ENCODE measurements at regions not wholly inside any gene's neighbourhood (a gene's known extent, or its start where the extent isn't known, plus 50 kb on each side); places are given as distances from the start of the nearest gene placed in this dataset.

DNA sequence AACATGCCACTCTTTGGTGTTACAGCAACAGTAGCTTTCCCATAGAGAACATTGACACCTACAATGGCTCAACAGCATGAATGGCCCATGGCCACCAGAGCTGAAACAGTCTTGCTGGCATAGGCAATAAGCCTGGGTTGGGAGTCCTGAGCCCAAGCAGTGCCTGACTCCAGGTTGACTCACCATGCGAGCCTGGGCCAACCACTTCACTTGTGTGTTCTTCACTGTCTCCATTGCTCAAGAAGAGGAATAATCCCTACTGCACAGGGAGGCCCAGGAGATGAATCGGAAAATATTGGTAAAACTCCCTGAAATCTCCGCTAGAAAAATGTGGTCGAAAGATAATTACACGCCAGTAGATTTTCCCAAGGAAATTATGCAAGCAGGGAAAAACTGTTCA lies 89.2 kb upstream of the INHBA start:
- TF ChIP-seq, protein P1, sequence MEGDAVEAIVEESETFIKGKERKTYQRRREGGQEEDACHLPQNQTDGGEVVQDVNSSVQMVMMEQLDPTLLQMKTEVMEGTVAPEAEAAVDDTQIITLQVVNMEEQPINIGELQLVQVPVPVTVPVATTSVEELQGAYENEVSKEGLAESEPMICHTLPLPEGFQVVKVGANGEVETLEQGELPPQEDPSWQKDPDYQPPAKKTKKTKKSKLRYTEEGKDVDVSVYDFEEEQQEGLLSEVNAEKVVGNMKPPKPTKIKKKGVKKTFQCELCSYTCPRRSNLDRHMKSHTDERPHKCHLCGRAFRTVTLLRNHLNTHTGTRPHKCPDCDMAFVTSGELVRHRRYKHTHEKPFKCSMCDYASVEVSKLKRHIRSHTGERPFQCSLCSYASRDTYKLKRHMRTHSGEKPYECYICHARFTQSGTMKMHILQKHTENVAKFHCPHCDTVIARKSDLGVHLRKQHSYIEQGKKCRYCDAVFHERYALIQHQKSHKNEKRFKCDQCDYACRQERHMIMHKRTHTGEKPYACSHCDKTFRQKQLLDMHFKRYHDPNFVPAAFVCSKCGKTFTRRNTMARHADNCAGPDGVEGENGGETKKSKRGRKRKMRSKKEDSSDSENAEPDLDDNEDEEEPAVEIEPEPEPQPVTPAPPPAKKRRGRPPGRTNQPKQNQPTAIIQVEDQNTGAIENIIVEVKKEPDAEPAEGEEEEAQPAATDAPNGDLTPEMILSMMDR (IDR thresholded peaks at IDR 0.05; ENCODE audit: low read length, missing control alignments), result no peak
- DNase-seq (ENCODE audit: low read depth), result no peak

DNA sequence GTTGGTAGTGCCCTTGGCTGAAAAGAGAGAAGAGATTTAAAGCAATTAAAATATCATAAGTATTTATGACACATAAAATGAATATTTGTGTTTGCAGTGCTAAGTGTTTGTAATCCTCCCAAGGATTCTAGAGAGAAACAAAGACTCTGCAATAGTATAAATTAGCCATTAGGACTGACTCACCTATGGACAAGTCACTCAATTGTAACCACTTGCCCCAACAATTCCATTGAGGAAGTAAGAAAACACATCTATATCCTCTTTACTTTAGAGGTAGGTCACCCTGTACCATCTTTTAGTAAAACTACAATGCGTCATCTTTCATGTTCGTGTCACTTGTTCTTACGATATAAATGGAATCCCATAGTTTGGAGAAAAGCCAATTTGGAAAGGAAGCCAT lies 85.7 kb upstream of the INHBA start:
- H3K4me3 ChIP-seq (replicated peaks; ENCODE audit: low read depth, low read length), result no peak overlapping the region
- TF ChIP-seq, protein P1 (IDR thresholded peaks at IDR 0.05; ENCODE audit: low read length, missing control alignments), result no peak
- DNase-seq (ENCODE audit: low read depth), result no peak

More for the DNA sequence above, 89.2 kb upstream of the INHBA start:
- H3K4me3 ChIP-seq (replicated peaks; ENCODE audit: low read depth, low read length), result no peak overlapping the region

DNA sequence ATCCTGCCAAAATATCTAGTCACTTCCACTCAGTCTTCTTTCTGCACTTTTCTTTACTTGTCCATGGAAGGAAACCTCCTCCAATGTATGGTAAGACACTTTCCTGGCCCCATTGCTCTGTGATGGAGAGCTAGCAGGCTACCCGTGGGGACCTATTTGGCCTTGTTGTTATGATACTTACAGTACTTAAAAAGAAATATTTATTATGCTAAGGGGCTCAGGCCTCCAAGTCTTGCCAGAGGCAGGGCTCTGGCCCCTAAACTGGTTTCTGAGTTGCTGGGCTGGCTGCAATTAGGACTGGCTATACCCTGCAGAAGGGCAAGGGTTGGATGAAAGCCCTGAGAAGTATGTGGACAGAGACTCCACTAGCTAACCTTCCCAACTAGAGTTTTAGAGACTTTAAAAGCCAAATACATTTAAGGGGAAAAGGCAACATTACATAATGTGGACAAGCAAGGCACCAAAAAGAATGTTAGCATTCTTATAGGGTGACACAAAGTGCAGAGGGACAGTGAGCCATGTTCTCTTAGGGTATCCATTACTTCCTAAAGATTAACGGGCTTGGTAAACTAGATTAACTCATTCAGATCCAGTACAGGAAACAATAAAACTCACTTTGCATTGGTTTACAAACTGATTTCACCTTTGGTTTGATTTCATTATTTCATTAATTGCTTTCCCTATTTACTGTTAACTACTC lies 84.9 kb upstream of the INHBA start:
- H3K4me3 ChIP-seq (replicated peaks; ENCODE audit: low read depth, low read length), result no peak overlapping the region
- TF ChIP-seq, protein P1 (IDR thresholded peaks at IDR 0.05; ENCODE audit: low read length, missing control alignments), result no peak
- DNase-seq (ENCODE audit: low read depth), result no peak

DNA sequence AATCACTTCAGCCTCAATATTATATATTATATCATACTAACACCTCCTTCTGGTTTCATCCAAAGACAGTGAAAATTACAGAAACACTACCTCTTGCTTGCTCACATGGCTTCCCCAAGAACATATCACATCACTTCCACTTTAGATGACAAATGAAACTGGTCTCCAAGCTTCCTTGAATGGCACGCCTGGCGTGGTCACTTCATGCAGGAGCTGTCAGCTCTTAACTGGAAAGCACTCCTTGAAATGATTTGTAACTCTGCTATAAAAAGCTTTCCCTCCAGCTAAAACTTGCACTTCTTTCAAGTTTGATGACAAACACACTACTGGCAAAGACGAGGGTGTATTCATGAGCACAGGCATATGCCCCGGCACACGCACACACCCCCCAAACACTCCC lies 84.1 kb upstream of the INHBA start:
- TF ChIP-seq, protein P1 (IDR thresholded peaks at IDR 0.05; ENCODE audit: low read length, missing control alignments), result no peak
- no peak for DNase-seq (ENCODE audit: low read depth)

DNA sequence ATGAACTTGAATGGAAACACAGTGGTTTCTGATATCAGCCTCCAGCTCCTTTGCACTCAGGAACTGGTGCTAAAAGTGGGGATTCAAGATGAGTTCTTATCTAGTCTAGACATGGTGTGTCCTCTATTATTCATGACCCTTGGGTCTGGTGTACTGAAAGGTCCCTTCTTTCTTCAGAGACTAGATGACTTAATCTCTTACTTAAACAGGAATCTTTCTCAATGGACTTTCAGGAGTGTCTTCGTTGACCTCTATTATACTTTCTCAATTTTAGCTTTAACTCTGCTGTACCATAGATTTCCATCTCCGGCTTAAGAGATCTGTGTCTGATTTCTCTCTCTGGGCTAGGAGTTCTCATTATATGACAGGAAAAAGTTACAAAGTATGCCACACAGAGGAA lies 83.5 kb upstream of the INHBA start:
- no peak for DNase-seq (ENCODE audit: low read depth)

More for the DNA sequence above, 84.1 kb upstream of the INHBA start:
- H3K4me3 ChIP-seq (replicated peaks; ENCODE audit: low read depth, low read length), result no peak overlapping the region

GRCh38 chr7:41785840-41786239 lies 83.0 kb upstream of the INHBA start:
- DNase-seq (ENCODE audit: low read depth), result no peak
- TF ChIP-seq, protein P1 (IDR thresholded peaks at IDR 0.05; ENCODE audit: low read length, missing control alignments), result no peak
- no peak overlapping the region for H3K4me3 ChIP-seq (replicated peaks; ENCODE audit: low read depth, low read length)

More for the DNA sequence above, 83.5 kb upstream of the INHBA start:
- TF ChIP-seq, protein P1 (IDR thresholded peaks at IDR 0.05; ENCODE audit: low read length, missing control alignments), result no peak
- no peak overlapping the region for H3K4me3 ChIP-seq (replicated peaks; ENCODE audit: low read depth, low read length)

DNA sequence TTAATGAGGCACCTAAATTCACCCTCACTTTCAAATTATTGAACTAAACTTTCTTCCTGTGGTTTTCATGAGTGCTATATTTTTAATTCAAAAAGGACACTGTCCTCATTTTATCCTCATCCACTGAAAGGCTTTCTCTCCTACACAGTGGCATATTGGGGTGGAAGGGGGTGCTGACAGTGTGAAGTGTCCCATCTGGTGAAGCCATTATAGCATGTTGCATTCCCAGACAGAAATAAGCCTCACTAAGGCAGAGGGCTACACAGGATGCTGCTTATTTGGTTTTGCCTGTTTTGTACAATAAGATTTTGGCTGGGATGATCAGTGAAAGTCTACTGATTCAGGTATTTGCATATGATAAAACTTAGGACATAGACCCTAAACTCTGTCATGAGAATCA lies 82.4 kb upstream of the INHBA start:
- no peak overlapping the region for H3K4me3 ChIP-seq (replicated peaks; ENCODE audit: low read depth, low read length)
- DNase-seq (ENCODE audit: low read depth), result no peak
- TF ChIP-seq, protein P1 (IDR thresholded peaks at IDR 0.05; ENCODE audit: low read length, missing control alignments), result no peak

Measured in fibroblast of pulmonary artery (primary cell).